ENCODE measurements at regions not wholly inside any gene's neighbourhood (a gene's known extent, or its start where the extent isn't known, plus 50 kb on each side); places are given as distances from the start of the nearest gene placed in this dataset.

- no peaks in the 10 kb centered on the region for H3K4me1 Mint-ChIP-seq (ENCODE audit: low read depth)
- no peak for DNase-seq (ENCODE audit: low spot score)
- H3K9me3 Mint-ChIP-seq, result no peaks in the 10 kb centered on the region
Measured at GRCh38 chr18:37624318-37624717, 58.7 kb upstream of the CELF4 start.

GRCh38 chr18:37619964-37620363 lies 54.4 kb upstream of the CELF4 start:
- Mint-ChIP-seq H3K4me3 (no peak overlapping the region), H3K9me3 (no peaks in the 10 kb centered on the region), H3K36me3 (ENCODE audit: low read depth) (no peaks in the 10 kb centered on the region), H3K27me3 (ENCODE audit: insufficient read depth) (no peaks in the 10 kb centered on the region), H3K4me1 (ENCODE audit: low read depth) (no peaks in the 10 kb centered on the region), H3K27ac (no peak overlapping the region)
- DNase-seq (ENCODE audit: low spot score), result no peak
- intact Hi-C loops (cut with micrococcal nuclease), result no loop called here

More at GRCh38 chr18:37624318-37624717, 58.7 kb upstream of the CELF4 start:
- Mint-ChIP-seq H3K27me3 (ENCODE audit: insufficient read depth) (no peaks in the 10 kb centered on the region), H3K36me3 (ENCODE audit: low read depth) (no peaks in the 10 kb centered on the region), H3K27ac (no peak overlapping the region), H3K4me3 (no peak overlapping the region)
- intact Hi-C loops (cut with micrococcal nuclease), result no loop called here

- Mint-ChIP-seq H3K4me1 (ENCODE audit: low read depth) (no peaks in the 10 kb centered on the region), H3K9me3 (no peaks in the 10 kb centered on the region), H3K36me3 (ENCODE audit: low read depth) (no peaks in the 10 kb centered on the region), H3K4me3 (no peak overlapping the region), H3K27ac (no peak overlapping the region), H3K27me3 (ENCODE audit: insufficient read depth) (no peaks in the 10 kb centered on the region)
- intact Hi-C loops (cut with micrococcal nuclease), result no loop called here
- no peak for DNase-seq (ENCODE audit: low spot score)
Measured at GRCh38 chr18:37617623-37618022, 52.0 kb upstream of the CELF4 start.

Measured in activated T-helper 1 cell treated with anti-CD3 and anti-CD28 coated beads, Interleukin-12 subunit alpha, Interleukin-12 subunit beta, Interleukin-2, Interleukin-4 antibody, amounts not matched to agents 30 ng/mL and 10 ng/mL and 1 ng/mL, durations not matched to agents 14 hours and 24 hours and 36 hours (primary cell).